ENCODE measurements at regions not wholly inside any gene's neighbourhood (a gene's known extent, or its start where the extent isn't known, plus 50 kb on each side); places are given as distances from the start of the nearest gene placed in this dataset.
"Not testable (repeated sequence)": the region's sequence is repeated elsewhere in the genome, so short reads cannot be mapped to it uniquely, and the experiment has no call there.

DNA sequence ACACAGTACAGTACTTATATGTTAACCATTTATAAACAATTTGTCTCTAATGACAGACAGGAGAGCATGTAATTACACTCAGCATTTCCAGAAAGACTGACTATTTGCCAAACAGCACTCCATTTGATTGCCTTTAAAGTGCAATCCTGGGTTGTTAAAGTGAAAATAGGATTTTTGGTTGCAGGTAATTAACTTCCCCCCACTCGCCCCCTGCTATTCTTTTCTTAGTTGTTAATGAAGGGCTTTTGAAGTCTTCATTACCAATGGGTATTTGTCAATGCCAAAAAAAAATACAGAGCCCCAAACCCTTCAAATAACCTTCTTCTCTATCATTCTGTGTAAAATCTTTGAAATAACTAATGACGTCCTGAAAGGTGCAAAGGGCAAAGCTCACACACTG is 825.6 kb downstream of the STPG2 start:
- Histone ChIP-seq H3K4me1 (ENCODE audit: insufficient read depth, low read length) (peaks cover 9% of the 10 kb centered on the region), H3K36me3 (ENCODE audit: insufficient read depth, low read length) (no peaks in the 10 kb centered on the region), H3K9me3 (ENCODE audit: control insufficient read depth, insufficient read depth, low read length) (no peaks in the 10 kb centered on the region), H3K9ac (ENCODE audit: low read depth, low read length) (no peak overlapping the region)

GRCh38 chr4:97325751-97326150 is 817.5 kb downstream of the STPG2 start:
- H3K9ac ChIP-seq (ENCODE audit: low read depth, low read length); H3K36me3 ChIP-seq (ENCODE audit: insufficient read depth, low read length); H3K4me1 ChIP-seq (ENCODE audit: insufficient read depth, low read length); H3K9me3 ChIP-seq (ENCODE audit: control insufficient read depth, insufficient read depth, low read length): not testable (repeated sequence)

DNA sequence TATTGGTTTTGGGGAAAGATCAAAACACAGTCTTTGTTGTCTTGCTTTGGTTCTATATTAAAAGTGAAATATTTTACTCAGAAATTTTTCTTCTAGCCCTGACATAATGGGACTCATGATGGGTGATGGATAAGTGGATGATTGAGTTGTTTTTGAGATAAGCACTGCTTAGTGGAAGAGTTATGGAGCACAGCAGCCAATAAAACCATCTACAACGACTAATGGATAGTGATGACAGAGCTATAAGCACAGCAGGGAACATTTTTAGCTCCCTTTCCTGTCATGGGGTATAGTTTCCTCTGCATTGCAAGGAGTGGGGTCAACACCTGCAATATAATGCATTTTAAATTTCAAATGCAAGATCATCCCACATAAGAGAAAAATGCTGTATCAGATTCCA is 812.4 kb downstream of the STPG2 start:
- H3K9me3 ChIP-seq (ENCODE audit: control insufficient read depth, insufficient read depth, low read length): no peaks in the 10 kb centered on the region; the same call in 1 of the 2 replicates
- H3K9ac ChIP-seq (ENCODE audit: low read depth, low read length): no peak overlapping the region
- no peaks in the 10 kb centered on the region for H3K4me1 ChIP-seq (ENCODE audit: insufficient read depth, low read length)
- no peaks in the 10 kb centered on the region; the same call in 1 of the 2 replicates for H3K36me3 ChIP-seq (ENCODE audit: insufficient read depth, low read length)

DNA sequence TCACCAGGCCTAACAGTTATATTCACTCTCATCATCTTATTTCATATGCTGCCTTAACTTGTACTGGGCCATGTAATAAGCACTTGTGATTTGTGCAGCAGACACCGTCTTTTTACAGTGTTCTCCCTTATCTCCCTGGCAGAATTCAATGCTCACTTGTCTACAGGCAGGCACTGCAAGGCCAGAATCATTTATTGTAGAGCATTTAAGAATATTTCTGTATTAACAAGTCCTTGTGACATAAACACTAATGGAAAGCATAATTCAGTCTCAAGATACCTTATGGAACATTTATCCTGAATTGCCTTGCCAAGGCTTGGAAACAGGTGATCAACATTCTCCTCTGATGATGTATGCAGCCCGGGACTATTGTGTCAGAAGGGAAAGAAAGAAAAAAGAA is 808.9 kb downstream of the STPG2 start:
- no peaks in the 10 kb centered on the region; the same call in 1 of the 2 replicates for H3K36me3 ChIP-seq (ENCODE audit: insufficient read depth, low read length)
- no peak overlapping the region for H3K9ac ChIP-seq (ENCODE audit: low read depth, low read length)
- H3K9me3 ChIP-seq (ENCODE audit: control insufficient read depth, insufficient read depth, low read length): no peaks in the 10 kb centered on the region; the same call in 1 of the 2 replicates
- H3K4me1 ChIP-seq (ENCODE audit: insufficient read depth, low read length): no peaks in the 10 kb centered on the region

- no peak overlapping the region for H3K9ac ChIP-seq (ENCODE audit: low read depth, low read length)
- H3K9me3 ChIP-seq (ENCODE audit: control insufficient read depth, insufficient read depth, low read length): no peaks in the 10 kb centered on the region; the same call in 1 of the 2 replicates
- no peaks in the 10 kb centered on the region for H3K4me1 ChIP-seq (ENCODE audit: insufficient read depth, low read length)
- H3K36me3 ChIP-seq (ENCODE audit: insufficient read depth, low read length): no peaks in the 10 kb centered on the region
Measured at GRCh38 chr4:97349468-97350186, 793.6 kb downstream of the STPG2 start.

DNA sequence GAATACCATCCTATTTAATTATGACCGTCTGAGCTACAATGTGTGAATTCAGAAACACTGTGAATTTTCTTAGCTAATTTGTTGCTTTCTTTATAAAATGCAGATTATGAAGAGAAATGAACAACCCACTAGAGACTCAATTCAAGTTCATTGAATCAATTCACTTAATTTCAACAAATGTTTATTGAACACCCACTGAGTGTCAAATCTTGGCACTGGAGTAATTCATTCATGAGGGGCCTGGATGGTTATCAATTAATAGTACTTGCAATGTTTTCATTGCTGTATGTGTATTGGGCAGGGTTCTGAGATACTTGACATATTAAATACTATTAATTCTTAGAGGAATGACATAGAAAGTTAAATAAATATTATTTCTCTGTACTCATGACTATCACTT is 789.4 kb downstream of the STPG2 start:
- Histone ChIP-seq H3K9me3 (ENCODE audit: control insufficient read depth, insufficient read depth, low read length) (peaks cover 3% of the 10 kb centered on the region; the same call in 1 of the 2 replicates), H3K9ac (ENCODE audit: low read depth, low read length) (no peak overlapping the region), H3K4me1 (ENCODE audit: insufficient read depth, low read length) (no peaks in the 10 kb centered on the region), H3K36me3 (ENCODE audit: insufficient read depth, low read length) (no peaks in the 10 kb centered on the region)

- no peaks in the 10 kb centered on the region for H3K36me3 ChIP-seq (ENCODE audit: insufficient read depth, low read length)
- H3K4me1 ChIP-seq (ENCODE audit: insufficient read depth, low read length): no peaks in the 10 kb centered on the region
- peaks cover 3% of the 10 kb centered on the region for H3K9me3 ChIP-seq (ENCODE audit: control insufficient read depth, insufficient read depth, low read length)
- no peak overlapping the region for H3K9ac ChIP-seq (ENCODE audit: low read depth, low read length)
Measured at GRCh38 chr4:97359826-97360225, 783.5 kb downstream of the STPG2 start.

- peaks cover 3% of the 10 kb centered on the region for H3K9me3 ChIP-seq (ENCODE audit: control insufficient read depth, insufficient read depth, low read length)
- no peaks in the 10 kb centered on the region for H3K4me1 ChIP-seq (ENCODE audit: insufficient read depth, low read length)
- H3K9ac ChIP-seq (ENCODE audit: low read depth, low read length): no peak overlapping the region
Measured at GRCh38 chr4:97360733-97361132, 782.5 kb downstream of the STPG2 start.

DNA sequence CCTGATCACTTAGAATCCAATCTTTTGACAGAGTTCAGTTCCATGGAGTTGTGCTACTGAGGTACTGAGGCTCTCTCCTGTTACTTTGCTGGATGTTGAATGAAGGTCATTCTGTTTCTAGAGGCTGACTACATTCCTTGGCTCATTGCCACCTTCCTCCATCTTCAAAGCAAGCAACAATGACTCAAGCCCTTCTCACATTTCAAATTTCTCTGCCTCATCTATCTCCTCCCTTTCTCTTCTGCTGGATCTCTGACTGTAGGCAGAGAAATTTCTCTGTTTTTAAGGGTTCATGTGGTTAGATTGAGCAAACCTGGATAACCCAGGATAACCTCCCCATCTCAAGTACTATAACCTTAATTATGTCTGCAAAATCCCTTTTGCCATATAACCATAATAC is 775.4 kb downstream of the STPG2 start:
- no peak overlapping the region for H3K9ac ChIP-seq (ENCODE audit: low read depth, low read length)
- no peaks in the 10 kb centered on the region for H3K36me3 ChIP-seq (ENCODE audit: insufficient read depth, low read length)
- H3K4me1 ChIP-seq (ENCODE audit: insufficient read depth, low read length): no peaks in the 10 kb centered on the region
- peaks cover 12% of the 10 kb centered on the region; the same call in 1 of the 2 replicates for H3K9me3 ChIP-seq (ENCODE audit: control insufficient read depth, insufficient read depth, low read length)

More at GRCh38 chr4:97360733-97361132, 782.5 kb downstream of the STPG2 start:
- H3K36me3 ChIP-seq (ENCODE audit: insufficient read depth, low read length): no peaks in the 10 kb centered on the region

GRCh38 chr4:97370568-97370967 is 772.7 kb downstream of the STPG2 start:
- no peaks in the 10 kb centered on the region for H3K36me3 ChIP-seq (ENCODE audit: insufficient read depth, low read length)

GRCh38 chr4:97374526-97374925 is 768.8 kb downstream of the STPG2 start:
- Histone ChIP-seq H3K9me3 (ENCODE audit: control insufficient read depth, insufficient read depth, low read length) (peaks cover 9% of the 10 kb centered on the region; the same call in 1 of the 2 replicates), H3K4me1 (ENCODE audit: insufficient read depth, low read length) (no peaks in the 10 kb centered on the region), H3K36me3 (ENCODE audit: insufficient read depth, low read length) (no peaks in the 10 kb centered on the region), H3K9ac (ENCODE audit: low read depth, low read length) (no peak overlapping the region)

More at GRCh38 chr4:97370568-97370967, 772.7 kb downstream of the STPG2 start:
- Histone ChIP-seq H3K4me1 (ENCODE audit: insufficient read depth, low read length) (no peaks in the 10 kb centered on the region), H3K9me3 (ENCODE audit: control insufficient read depth, insufficient read depth, low read length) (peaks cover 12% of the 10 kb centered on the region; the same call in 1 of the 2 replicates), H3K9ac (ENCODE audit: low read depth, low read length) (no peak overlapping the region)

- Histone ChIP-seq H3K9me3 (ENCODE audit: control insufficient read depth, insufficient read depth, low read length) (no peaks in the 10 kb centered on the region), H3K36me3 (ENCODE audit: insufficient read depth, low read length) (no peaks in the 10 kb centered on the region), H3K4me1 (ENCODE audit: insufficient read depth, low read length) (no peaks in the 10 kb centered on the region), H3K9ac (ENCODE audit: low read depth, low read length) (no peak overlapping the region)
Measured at GRCh38 chr4:97386969-97387368, 756.3 kb downstream of the STPG2 start.

DNA sequence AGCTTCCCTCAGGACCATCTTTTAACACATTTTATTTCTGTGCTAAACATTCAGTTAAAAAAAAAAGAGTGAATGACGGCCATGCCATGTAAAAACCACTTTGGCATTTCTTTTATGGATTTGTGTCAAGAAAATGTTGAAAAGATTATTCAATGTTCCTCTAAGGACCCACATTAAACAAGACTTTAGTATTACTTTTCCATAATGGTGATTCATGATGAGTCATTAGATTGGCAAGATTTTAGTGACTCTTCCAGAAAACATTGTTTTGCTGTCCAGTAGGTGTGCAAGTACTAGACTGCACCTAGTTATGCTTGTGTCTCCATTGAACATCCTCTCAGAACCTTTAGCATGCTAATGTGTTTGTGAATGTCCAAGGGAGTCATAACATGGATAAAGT is 748.6 kb downstream of the STPG2 start:
- Histone ChIP-seq H3K36me3 (ENCODE audit: insufficient read depth, low read length) (no peaks in the 10 kb centered on the region), H3K4me1 (ENCODE audit: insufficient read depth, low read length) (no peaks in the 10 kb centered on the region), H3K9me3 (ENCODE audit: control insufficient read depth, insufficient read depth, low read length) (no peaks in the 10 kb centered on the region), H3K9ac (ENCODE audit: low read depth, low read length) (no peak overlapping the region)

- H3K36me3 ChIP-seq (ENCODE audit: insufficient read depth, low read length): no peaks in the 10 kb centered on the region
- no peaks in the 10 kb centered on the region for H3K4me1 ChIP-seq (ENCODE audit: insufficient read depth, low read length)
- no peak overlapping the region for H3K9ac ChIP-seq (ENCODE audit: low read depth, low read length)
- H3K9me3 ChIP-seq (ENCODE audit: control insufficient read depth, insufficient read depth, low read length): no peaks in the 10 kb centered on the region
Measured at GRCh38 chr4:97396097-97396496, 747.2 kb downstream of the STPG2 start.

- no peak overlapping the region for H3K9ac ChIP-seq (ENCODE audit: low read depth, low read length)
- no peaks in the 10 kb centered on the region for H3K36me3 ChIP-seq (ENCODE audit: insufficient read depth, low read length)
- H3K4me1 ChIP-seq (ENCODE audit: insufficient read depth, low read length): no peaks in the 10 kb centered on the region
- no peaks in the 10 kb centered on the region for H3K9me3 ChIP-seq (ENCODE audit: control insufficient read depth, insufficient read depth, low read length)
Measured at GRCh38 chr4:97396605-97397004, 746.7 kb downstream of the STPG2 start.

Measured in ES-I3 (cell line).